GM12878 (cell line): ENCODE measurements at regions not wholly inside any gene's neighbourhood (a gene's known extent, or its start where the extent isn't known, plus 50 kb on each side); places are given as distances from the start of the nearest gene placed in this dataset.

Experiments used
- ATAC-seq: fragments of 200-7000 bp; cut with Tn5 transposase; 3 replicates; pipeline ENCODE4 v1.9.1; 2020; ENCODE audit warnings: mild to moderate bottlenecking, moderate library complexity
- BruUV-seq: library from RNA; stranded (reverse); fragments of 400-500 nt; replicated peaks from 2 replicates; lab custom pipeline; 2021; lab: Mats Ljungman, UMichigan
- CTCF ChIA-PET: fragments of 300-600 bp; sonication (Branson Sonifier 250); formaldehyde crosslinking; extraction: SDS; loops from one replicate; lab custom pipeline; 2021; ENCODE audit warnings: inconsistent platforms; lab: Yijun Ruan, JAX
- POLR2A ChIA-PET: fragments of 350-600 bp; formaldehyde crosslinking; extraction: SDS; loops from one replicate; lab custom pipeline; 2021; ENCODE audit warnings: inconsistent platforms; lab: Charles Lee
- RAD21 ChIA-PET: fragments of 300-600 bp; sonication (Branson Sonifier 250); formaldehyde crosslinking; loops from one replicate; lab custom pipeline; 2023; ENCODE audit warnings: antibody characterized with exemption; ENCODE audit not compliant: unreplicated experiment; lab: Charles Lee
- SMC1A ChIA-PET: fragments of 300-600 bp; sonication (Branson Sonifier 250); formaldehyde crosslinking; loops from one replicate; lab custom pipeline; 2023; ENCODE audit not compliant: unreplicated experiment, uncharacterized antibody; lab: Charles Lee
- DNase-seq: peaks from one replicate; pipeline ENCODE4 v3.0.0-alpha.2; 2011; ENCODE audit warnings: low read depth, low spot score
- FAIRE-seq: peaks from 3 replicates; lab custom pipeline; 2011; peaks lifted over from hg19 to GRCh38; lab: Jason Lieb, UNC
- H2AFZ ChIP-seq: 2 replicates; pipeline ENCODE4 v1.6.0; 2011; ENCODE audit warnings: low read depth, low read length, control low read depth; ENCODE audit not compliant: control insufficient read depth
- H3K27ac ChIP-seq: 2 replicates; pipeline ENCODE4 v1.5.1; 2011; ENCODE audit warnings: control low read depth; ENCODE audit not compliant: control insufficient read depth, insufficient read depth
- H3K27me3 ChIP-seq, 2 experiments: replicated peaks in 1 of 2; 2 replicates each; pipeline versions ENCODE4 v1.6.0 to v1.6.1; 2011; ENCODE audit warnings: low read length in 1 of 2; ENCODE audit not compliant: control insufficient read depth in 2 of 2, insufficient read depth in 2 of 2
- H3K36me3 ChIP-seq, 2 experiments: 2 replicates each; pipeline ENCODE4 v1.5.1; 2011; ENCODE audit warnings: low read length in 1 of 2; ENCODE audit not compliant: control insufficient read depth in 2 of 2, insufficient read depth in 2 of 2
- H3K4me1 ChIP-seq: 2 replicates; pipeline ENCODE4 v1.6.1; 2011; ENCODE audit warnings: mild to moderate bottlenecking, low read length, moderate library complexity, mixed read lengths; ENCODE audit not compliant: control insufficient read depth, insufficient read depth
- H3K4me2 ChIP-seq: 2 replicates; pipeline ENCODE4 v1.6.0; 2011; ENCODE audit warnings: control low read depth; ENCODE audit not compliant: control insufficient read depth, insufficient read depth
- H3K4me3 ChIP-seq: fragments of 200-600 bp; sonication (generic); 2 replicates; pipeline ENCODE4 v1.5.1; 2016
- H3K79me2 ChIP-seq: 2 replicates; pipeline ENCODE4 v1.6.0; 2011; ENCODE audit warnings: low read length; ENCODE audit not compliant: control insufficient read depth, insufficient read depth
- H3K9ac ChIP-seq: 2 replicates; pipeline ENCODE4 v1.8.0; 2011; ENCODE audit warnings: low read length, control low read depth, mixed read lengths; ENCODE audit not compliant: control insufficient read depth, insufficient read depth
- H3K9me3 ChIP-seq: replicated peaks from 3 replicates; pipeline ENCODE4 v1.5.1; 2011; ENCODE audit warnings: mild to moderate bottlenecking, low read length; ENCODE audit not compliant: control insufficient read depth, insufficient read depth
- H4K20me1 ChIP-seq: 2 replicates; pipeline ENCODE4 v1.6.0; 2011; ENCODE audit not compliant: control insufficient read depth, insufficient read depth
- DPF2 ChIP-seq: fragments of 450-650 bp; IDR thresholded peaks from 2 replicates; pipeline ENCODE4 v1.6.1; 2017; ENCODE audit warnings: mild to moderate bottlenecking
- FOS ChIP-seq: IDR thresholded peaks from 3 replicates; pipeline ENCODE4 v1.6.1; 2011; ENCODE audit warnings: borderline replicate concordance; ENCODE audit not compliant: insufficient read length; ENCODE audit errors: extremely low read depth
- FOXK2 ChIP-seq: fragments of 450-650 bp; IDR thresholded peaks from 2 replicates; pipeline ENCODE4 v1.6.1; 2017; ENCODE audit warnings: mild to moderate bottlenecking, moderate library complexity
- GATAD2B ChIP-seq: fragments of 450-650 bp; conservative IDR thresholded peaks from 2 replicates; pipeline ENCODE4 v1.6.1; 2017; ENCODE audit warnings: low read depth, mild to moderate bottlenecking, moderate library complexity
- KLF5 ChIP-seq: fragments of 450-650 bp; IDR thresholded peaks from 2 replicates; pipeline ENCODE4 v1.6.1; 2014; ENCODE audit warnings: mild to moderate bottlenecking; ENCODE audit not compliant: partially characterized antibody
- RAD21 ChIP-seq: IDR thresholded peaks from 2 replicates; pipeline ENCODE4 v1.6.1; 2011; ENCODE audit warnings: mild to moderate bottlenecking, low read depth, low read length, moderate library complexity; ENCODE audit not compliant: insufficient read depth
- SMC3 ChIP-seq: IDR thresholded peaks from 2 replicates; pipeline ENCODE4 v1.6.1; 2011; ENCODE audit warnings: low read length, improper control_type of control experiment, borderline replicate concordance
- SRF ChIP-seq, 2 experiments: IDR thresholded peaks; 2 replicates each; pipeline ENCODE4 v1.6.1; 2011; ENCODE audit warnings: low read depth in 2 of 2, low read length in 2 of 2, mild to moderate bottlenecking in 1 of 2, moderate library complexity in 1 of 2
- ZNF274 ChIP-seq: IDR thresholded peaks from one replicate; pipeline ENCODE4 v1.8.0; 2011; ENCODE audit not compliant: insufficient read length, insufficient read depth
- WGBS: methylation state at CpG from one replicate; pipeline ENCODE4 v1.1.6; 2016; ENCODE audit warnings: low lambda C conversion rate; ENCODE audit not compliant: insufficient replicate concordance, insufficient coverage; ENCODE audit errors: missing lambda C conversion rate; 5-methylcytosine and 5-hydroxymethylcytosine counted together
- in situ Hi-C: fragments of 300-500 bp; cut with MboI; formaldehyde crosslinking; loops from 9 replicates; pipeline ENCODE4 v1.14.3; 2018; ENCODE audit warnings: mixed read lengths
- intact Hi-C: fragments of 100-400 bp; cut with micrococcal nuclease; formaldehyde crosslinking; loops from one replicate; pipeline ENCODE4 v1.14.2; 2022; ENCODE audit not compliant: unreplicated experiment
- TF ChIP-seq, protein P1 (sequence below): IDR thresholded peaks from 2 replicates; pipeline ENCODE4 v1.6.1; 2011; ENCODE audit warnings: low read depth, low read length, improper control_type of control experiment, borderline replicate concordance
- TF ChIP-seq, protein P2 (sequence below): IDR thresholded peaks from 2 replicates; pipeline ENCODE4 v1.6.1; 2012; ENCODE audit warnings: low read depth, low read length, improper control_type of control experiment
- TF ChIP-seq, protein P3 (sequence below): fragments of 450-650 bp; IDR thresholded peaks from 2 replicates; pipeline ENCODE4 v1.6.1; 2017; ENCODE audit warnings: mild to moderate bottlenecking
- TF ChIP-seq, protein P4 (sequence below), 3 experiments: IDR thresholded peaks in 2 of 3; conservative IDR thresholded peaks in 1 of 3; 2 replicates each; pipeline ENCODE4 v1.5.1; 2011; ENCODE audit warnings: low read depth in 3 of 3, low read length in 3 of 3, mild to moderate bottlenecking in 3 of 3, control low read depth in 2 of 3, moderate library complexity in 2 of 3, inconsistent platforms in 1 of 3, mixed read lengths in 1 of 3; ENCODE audit not compliant: control insufficient read depth in 2 of 3, insufficient read depth in 1 of 3; ENCODE audit errors: extremely low read depth in 1 of 3

DNA sequence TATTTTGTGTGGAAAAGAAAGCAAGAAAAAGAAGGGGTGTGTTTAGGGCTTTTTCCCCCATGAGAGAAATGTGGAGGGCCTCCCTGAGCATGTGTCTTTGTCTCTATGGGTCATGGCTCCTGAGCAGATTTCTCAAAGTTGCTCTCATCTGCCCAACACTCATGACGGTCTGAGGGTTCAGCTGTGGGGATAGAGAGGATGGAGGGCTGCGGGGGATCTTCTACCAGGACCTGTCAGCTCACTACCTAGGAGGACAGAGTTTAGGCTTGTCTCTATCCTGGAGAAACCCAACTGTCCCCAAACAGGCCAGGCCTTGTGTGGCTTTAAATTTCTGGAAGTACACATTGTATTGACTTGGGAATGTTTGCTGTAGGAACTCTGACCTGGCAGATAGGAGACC lies 342.2 kb downstream of the MYCN start (continued):
- TF ChIP-seq, protein P1, sequence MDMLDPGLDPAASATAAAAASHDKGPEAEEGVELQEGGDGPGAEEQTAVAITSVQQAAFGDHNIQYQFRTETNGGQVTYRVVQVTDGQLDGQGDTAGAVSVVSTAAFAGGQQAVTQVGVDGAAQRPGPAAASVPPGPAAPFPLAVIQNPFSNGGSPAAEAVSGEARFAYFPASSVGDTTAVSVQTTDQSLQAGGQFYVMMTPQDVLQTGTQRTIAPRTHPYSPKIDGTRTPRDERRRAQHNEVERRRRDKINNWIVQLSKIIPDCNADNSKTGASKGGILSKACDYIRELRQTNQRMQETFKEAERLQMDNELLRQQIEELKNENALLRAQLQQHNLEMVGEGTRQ, result no peak
- TF ChIP-seq DPF2, result no peak
- TF ChIP-seq, protein P2, sequence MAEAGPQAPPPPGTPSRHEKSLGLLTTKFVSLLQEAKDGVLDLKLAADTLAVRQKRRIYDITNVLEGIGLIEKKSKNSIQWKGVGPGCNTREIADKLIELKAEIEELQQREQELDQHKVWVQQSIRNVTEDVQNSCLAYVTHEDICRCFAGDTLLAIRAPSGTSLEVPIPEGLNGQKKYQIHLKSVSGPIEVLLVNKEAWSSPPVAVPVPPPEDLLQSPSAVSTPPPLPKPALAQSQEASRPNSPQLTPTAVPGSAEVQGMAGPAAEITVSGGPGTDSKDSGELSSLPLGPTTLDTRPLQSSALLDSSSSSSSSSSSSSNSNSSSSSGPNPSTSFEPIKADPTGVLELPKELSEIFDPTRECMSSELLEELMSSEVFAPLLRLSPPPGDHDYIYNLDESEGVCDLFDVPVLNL, result no peak
- TF ChIP-seq FOXK2, result no peak
- TF ChIP-seq SRF (IDR thresholded peaks at IDR 0.05; ENCODE audit: low read depth in 2 of 2, low read length in 2 of 2), result no peak

DNA sequence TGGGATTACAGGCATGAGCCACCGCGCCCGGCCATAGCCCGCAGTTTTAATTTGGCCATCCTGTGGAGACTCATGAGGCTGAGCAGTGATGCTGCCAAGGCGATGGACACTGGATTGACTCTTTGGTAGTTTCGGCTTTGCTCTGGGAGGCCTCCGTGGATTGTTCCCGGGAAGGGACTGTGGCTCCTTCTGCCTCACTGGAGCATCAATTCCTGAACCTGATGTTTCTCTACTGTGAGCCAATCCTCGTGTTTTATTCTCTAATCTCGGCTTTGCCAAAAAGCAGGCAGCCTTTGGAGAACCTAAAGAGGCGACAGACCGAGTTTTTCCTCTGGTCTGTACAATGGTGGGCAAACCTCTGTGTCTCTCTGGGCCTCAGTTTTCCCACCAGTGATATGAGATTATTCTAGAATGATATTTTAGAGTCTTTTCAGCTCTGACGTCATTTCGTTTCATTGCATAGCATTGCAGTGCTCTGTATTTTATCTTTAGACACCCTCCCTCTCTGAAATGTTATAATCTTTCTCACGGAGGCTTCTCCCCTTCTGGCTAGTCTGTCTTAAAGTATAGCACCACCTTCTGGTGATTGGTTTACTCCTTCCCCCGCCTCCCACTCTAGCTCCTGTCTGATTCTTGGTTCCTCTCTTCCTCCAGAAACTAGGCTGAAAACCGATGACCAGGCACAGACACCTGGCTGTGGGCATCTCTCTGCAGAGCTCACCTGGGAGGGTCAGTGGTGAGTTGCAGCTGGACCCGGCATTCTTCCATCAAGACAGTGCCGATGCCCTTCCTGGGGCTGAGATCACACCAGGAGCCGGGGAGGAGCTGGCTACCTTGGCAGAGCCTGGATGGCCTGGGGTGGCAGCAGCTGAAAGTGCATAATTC lies 341.3 kb downstream of the MYCN start:
- intact Hi-C loops, result loop anchor here (1.0 kb wide), 2 partner anchors 342 to 644 kb away; no protein-coding TSS in a partner anchor
- FAIRE-seq, result no peak
- no peak for DNase-seq
- TF ChIP-seq, protein P3, sequence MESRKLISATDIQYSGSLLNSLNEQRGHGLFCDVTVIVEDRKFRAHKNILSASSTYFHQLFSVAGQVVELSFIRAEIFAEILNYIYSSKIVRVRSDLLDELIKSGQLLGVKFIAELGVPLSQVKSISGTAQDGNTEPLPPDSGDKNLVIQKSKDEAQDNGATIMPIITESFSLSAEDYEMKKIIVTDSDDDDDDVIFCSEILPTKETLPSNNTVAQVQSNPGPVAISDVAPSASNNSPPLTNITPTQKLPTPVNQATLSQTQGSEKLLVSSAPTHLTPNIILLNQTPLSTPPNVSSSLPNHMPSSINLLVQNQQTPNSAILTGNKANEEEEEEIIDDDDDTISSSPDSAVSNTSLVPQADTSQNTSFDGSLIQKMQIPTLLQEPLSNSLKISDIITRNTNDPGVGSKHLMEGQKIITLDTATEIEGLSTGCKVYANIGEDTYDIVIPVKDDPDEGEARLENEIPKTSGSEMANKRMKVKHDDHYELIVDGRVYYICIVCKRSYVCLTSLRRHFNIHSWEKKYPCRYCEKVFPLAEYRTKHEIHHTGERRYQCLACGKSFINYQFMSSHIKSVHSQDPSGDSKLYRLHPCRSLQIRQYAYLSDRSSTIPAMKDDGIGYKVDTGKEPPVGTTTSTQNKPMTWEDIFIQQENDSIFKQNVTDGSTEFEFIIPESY, result no peak
- TF ChIP-seq RAD21, result peak; percentile 47
- TF ChIP-seq, protein P4, sequence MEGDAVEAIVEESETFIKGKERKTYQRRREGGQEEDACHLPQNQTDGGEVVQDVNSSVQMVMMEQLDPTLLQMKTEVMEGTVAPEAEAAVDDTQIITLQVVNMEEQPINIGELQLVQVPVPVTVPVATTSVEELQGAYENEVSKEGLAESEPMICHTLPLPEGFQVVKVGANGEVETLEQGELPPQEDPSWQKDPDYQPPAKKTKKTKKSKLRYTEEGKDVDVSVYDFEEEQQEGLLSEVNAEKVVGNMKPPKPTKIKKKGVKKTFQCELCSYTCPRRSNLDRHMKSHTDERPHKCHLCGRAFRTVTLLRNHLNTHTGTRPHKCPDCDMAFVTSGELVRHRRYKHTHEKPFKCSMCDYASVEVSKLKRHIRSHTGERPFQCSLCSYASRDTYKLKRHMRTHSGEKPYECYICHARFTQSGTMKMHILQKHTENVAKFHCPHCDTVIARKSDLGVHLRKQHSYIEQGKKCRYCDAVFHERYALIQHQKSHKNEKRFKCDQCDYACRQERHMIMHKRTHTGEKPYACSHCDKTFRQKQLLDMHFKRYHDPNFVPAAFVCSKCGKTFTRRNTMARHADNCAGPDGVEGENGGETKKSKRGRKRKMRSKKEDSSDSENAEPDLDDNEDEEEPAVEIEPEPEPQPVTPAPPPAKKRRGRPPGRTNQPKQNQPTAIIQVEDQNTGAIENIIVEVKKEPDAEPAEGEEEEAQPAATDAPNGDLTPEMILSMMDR (IDR thresholded peaks at IDR 0.05 in 2 of 3, conservative IDR thresholded peaks at IDR 0.05 in 1 of 3; ENCODE audit: control insufficient read depth in 2 of 3, extremely low read depth in 1 of 3, insufficient read depth in 1 of 3, low read depth in 3 of 3, low read length in 3 of 3), result peak; percentile 33 to 45 (median 35); a peak in 5 of 6 replicates
- no peak for TF ChIP-seq GATAD2B
- no peak for TF ChIP-seq FOS
- TF ChIP-seq KLF5, result no peak
- TF ChIP-seq ZNF274, result no peak
- TF ChIP-seq SMC3, result peak; percentile 39; the same call in 1 of the 2 replicates
- no peak for TF ChIP-seq SRF (IDR thresholded peaks at IDR 0.05; ENCODE audit: low read depth in 2 of 2, low read length in 2 of 2)

More for the DNA sequence above, 341.3 kb downstream of the MYCN start:
- 37% methylated on average over 20 of the region's 20 CpGs for WGBS
- POLR2A ChIA-PET, result no interaction called here
- Histone ChIP-seq H3K9me3 (no peaks in the 10 kb centered on the region), H3K27me3 (no peaks in the 10 kb centered on the region; a peak in 2 of 4 replicates), H2AFZ (no peak overlapping the region), H3K4me1 (no peaks in the 10 kb centered on the region), H3K9ac (no peak overlapping the region), H3K27ac (no peak overlapping the region), H3K79me2 (no peaks in the 10 kb centered on the region), H3K4me2 (no peak overlapping the region), H4K20me1 (no peaks in the 10 kb centered on the region), H3K4me3 (no peak overlapping the region), H3K36me3 (no peaks in the 10 kb centered on the region)
- in situ Hi-C loops, result loop anchor here (10.0 kb wide), 1 partner anchor 647 kb away; no protein-coding TSS in a partner anchor
- CTCF ChIA-PET, result interaction anchor here (0.7 to 1.7 kb wide), 7 partner anchors 9 to 652 kb away, joined by 3 to 8 read pairs (median 3); partner anchors contain the start of gene MYCN
- BruUV-seq, result no TSS peak
- RAD21 ChIA-PET, result interaction anchor here (0.6 to 1.6 kb wide), 5 partner anchors 63 to 645 kb away, joined by 3 to 6 read pairs (median 3); no protein-coding TSS in a partner anchor
- SMC1A ChIA-PET, result interaction anchor here (0.7 to 1.5 kb wide), 7 partner anchors 341 to 1553 kb away, joined by 3 to 6 read pairs (median 3); no protein-coding TSS in a partner anchor
- ATAC-seq, result peak; percentile 83
